GM12892 (cell line): ENCODE measurements at regions not wholly inside any gene's neighbourhood (a gene's known extent, or its start where the extent isn't known, plus 50 kb on each side); places are given as distances from the start of the nearest gene placed in this dataset.

Experiments
- POLR2A ChIP-seq: IDR thresholded peaks from 2 replicates; pipeline ENCODE4 v1.6.1; 2011; ENCODE audit warnings: low read depth, low read length, control low read depth
- POLR2AphosphoS5 ChIP-seq: IDR thresholded peaks from 2 replicates; pipeline ENCODE4 v1.6.1; 2011; ENCODE audit warnings: low read depth, low read length, control low read depth
- TAF1 ChIP-seq: IDR thresholded peaks from 2 replicates; pipeline ENCODE4 v1.6.1; 2011; ENCODE audit warnings: low read depth, mild to moderate bottlenecking, control low read depth, low read length, borderline replicate concordance

GRCh38 chr2:175806570-175806969, 195.5 kb downstream of the LNPK start:
- TF ChIP-seq TAF1 (no peak), POLR2AphosphoS5 (no peak), POLR2A (no peak)
